H9 (cell line): ENCODE measurements at regions not wholly inside any gene's neighbourhood (a gene's known extent, or its start where the extent isn't known, plus 50 kb on each side); places are given as distances from the start of the nearest gene placed in this dataset.

Experiments
- DNase-seq: peaks from one replicate; pipeline ENCODE4 v3.0.0-alpha.2; 2017
- H2AFZ ChIP-seq: one replicate; pipeline ENCODE4 v1.6.1; 2013; ENCODE audit warnings: mild to moderate bottlenecking, low read length, control low read depth, moderate library complexity
- H2AK5ac ChIP-seq: 2 replicates; pipeline ENCODE4 v1.6.1; 2013; ENCODE audit warnings: low read length, control low read depth, mixed read lengths; ENCODE audit not compliant: insufficient read length
- H2BK120ac ChIP-seq: one replicate; pipeline ENCODE4 v1.6.1; 2013; ENCODE audit warnings: low read depth, mild to moderate bottlenecking, low read length, control low read depth, inconsistent platforms; ENCODE audit not compliant: poor library complexity, severe bottlenecking
- H2BK12ac ChIP-seq: 2 replicates; pipeline ENCODE4 v1.6.1; 2013; ENCODE audit warnings: low read length, control low read depth, mixed read lengths, low read depth; ENCODE audit not compliant: insufficient read length
- H2BK15ac ChIP-seq: 2 replicates; pipeline ENCODE4 v1.6.1; 2013; ENCODE audit warnings: low read depth, low read length, control low read depth
- H2BK20ac ChIP-seq: one replicate; pipeline ENCODE4 v1.6.1; 2013; ENCODE audit warnings: low read depth, mild to moderate bottlenecking, low read length, control low read depth, inconsistent platforms; ENCODE audit not compliant: poor library complexity, severe bottlenecking
- H2BK5ac ChIP-seq: 2 replicates; pipeline ENCODE4 v1.6.1; 2013; ENCODE audit warnings: low read length, control low read depth, mixed read lengths; ENCODE audit not compliant: insufficient read length
- H3K14ac ChIP-seq: 2 replicates; pipeline ENCODE4 v1.6.1; 2013; ENCODE audit warnings: low read length, control low read depth; ENCODE audit not compliant: insufficient read depth
- H3K18ac ChIP-seq: 2 replicates; pipeline ENCODE4 v1.6.1; 2013; ENCODE audit warnings: low read depth, mild to moderate bottlenecking, mixed read lengths, low read length, control low read depth; ENCODE audit not compliant: insufficient read length
- H3K23ac ChIP-seq: 2 replicates; pipeline ENCODE4 v1.6.1; 2013; ENCODE audit warnings: low read length, control low read depth, mixed read lengths, low read depth; ENCODE audit not compliant: insufficient read length
- H3K23me2 ChIP-seq: 2 replicates; pipeline ENCODE4 v1.6.1; 2013; ENCODE audit warnings: low read depth, mild to moderate bottlenecking, mixed read lengths, low read length, control low read depth; ENCODE audit not compliant: insufficient read length, poor library complexity, severe bottlenecking
- H3K27ac ChIP-seq: 2 replicates; pipeline ENCODE4 v1.5.1; 2013; ENCODE audit warnings: low read length, control low read depth, mixed read lengths, low read depth; ENCODE audit not compliant: insufficient read length
- H3K27me3 ChIP-seq: 2 replicates; pipeline ENCODE4 v1.6.1; 2013; ENCODE audit warnings: low read length, control low read depth, inconsistent platforms; ENCODE audit not compliant: insufficient read depth
- H3K4ac ChIP-seq: 2 replicates; pipeline ENCODE4 v1.6.1; 2013; ENCODE audit warnings: low read depth, mild to moderate bottlenecking, control low read depth, inconsistent platforms, low read length, moderate library complexity
- H3K4me1 ChIP-seq: 2 replicates; pipeline ENCODE4 v1.6.1; 2013; ENCODE audit warnings: low read length, control low read depth, inconsistent platforms; ENCODE audit not compliant: insufficient read depth
- H3K4me2 ChIP-seq: 2 replicates; pipeline ENCODE4 v1.6.1; 2013; ENCODE audit warnings: low read length, control low read depth, mixed read lengths; ENCODE audit not compliant: insufficient read length, insufficient read depth
- H3K56ac ChIP-seq: 2 replicates; pipeline ENCODE4 v1.6.1; 2013; ENCODE audit warnings: low read depth, mild to moderate bottlenecking, mixed read lengths, low read length, control low read depth; ENCODE audit not compliant: insufficient read length
- H3K79me1 ChIP-seq: 2 replicates; pipeline ENCODE4 v1.6.1; 2013; ENCODE audit warnings: low read depth, mild to moderate bottlenecking, moderate library complexity, low read length, control low read depth, inconsistent platforms; ENCODE audit not compliant: insufficient read depth, poor library complexity, severe bottlenecking
- H3K79me2 ChIP-seq: 2 replicates; pipeline ENCODE4 v1.6.1; 2013; ENCODE audit warnings: low read length, control low read depth, inconsistent platforms; ENCODE audit not compliant: insufficient read depth
- H3K9ac ChIP-seq: 2 replicates; pipeline ENCODE4 v1.6.1; 2013; ENCODE audit warnings: low read length, control low read depth, mixed read lengths; ENCODE audit not compliant: insufficient read length; ENCODE audit errors: extremely low read depth
- H3K9me3 ChIP-seq: one replicate; pipeline ENCODE4 v1.6.1; 2013; ENCODE audit warnings: low read depth, low read length, inconsistent platforms; ENCODE audit not compliant: control insufficient read depth
- H3T11ph ChIP-seq: one replicate; pipeline ENCODE4 v1.6.1; 2013; ENCODE audit warnings: mild to moderate bottlenecking, low read length, control low read depth, inconsistent platforms
- H4K20me1 ChIP-seq: one replicate; pipeline ENCODE4 v1.6.1; 2013; ENCODE audit not compliant: control insufficient read depth, insufficient read length, insufficient read depth
- H4K5ac ChIP-seq: 2 replicates; pipeline ENCODE4 v1.6.1; 2013; ENCODE audit warnings: low read depth, mild to moderate bottlenecking, mixed read lengths, low read length, control low read depth; ENCODE audit not compliant: insufficient read length
- H4K8ac ChIP-seq: replicated peaks from 2 replicates; pipeline ENCODE4 v1.6.1; 2013; ENCODE audit warnings: low read length, control low read depth, mixed read lengths, low read depth; ENCODE audit not compliant: insufficient read length
- H4K91ac ChIP-seq: 2 replicates; pipeline ENCODE4 v1.6.1; 2013; ENCODE audit warnings: low read depth, mild to moderate bottlenecking, moderate library complexity, mixed read lengths, low read length, control low read depth; ENCODE audit not compliant: insufficient read length
- H3K27ac Mint-ChIP-seq, 3 experiments: 2 replicates in 2 of 3; 3 replicates in 1 of 3; pipeline ENCODE4 v1.8.0; 2020 to 2021; ENCODE audit warnings: mixed read lengths in 3 of 3, mild to moderate bottlenecking in 1 of 3, moderate library complexity in 1 of 3
- H3K27me3 Mint-ChIP-seq: 2 replicates; pipeline ENCODE4 v1.8.0; 2021; ENCODE audit warnings: low read depth, mild to moderate bottlenecking, moderate library complexity, mixed read lengths
- H3K36me3 Mint-ChIP-seq, 3 experiments: 2 replicates in 2 of 3; 3 replicates in 1 of 3; pipeline ENCODE4 v1.8.0; 2020 to 2021; ENCODE audit warnings: low read depth in 3 of 3, mixed read lengths in 3 of 3; ENCODE audit not compliant: insufficient read depth in 1 of 3
- H3K4me1 Mint-ChIP-seq, 2 experiments: 2 replicates each; pipeline ENCODE4 v1.8.0; 2020; ENCODE audit warnings: mixed read lengths in 2 of 2
- H3K4me3 Mint-ChIP-seq, 2 experiments: 2 replicates in 1 of 2; 3 replicates in 1 of 2; pipeline ENCODE4 v1.8.0; 2020 to 2021; ENCODE audit warnings: mild to moderate bottlenecking in 2 of 2, mixed read lengths in 2 of 2, moderate library complexity in 1 of 2
- H3K9me3 Mint-ChIP-seq, 2 experiments: 2 replicates in 1 of 2; 3 replicates in 1 of 2; pipeline ENCODE4 v1.8.0; 2020; ENCODE audit warnings: mild to moderate bottlenecking in 2 of 2, mixed read lengths in 2 of 2, moderate library complexity in 1 of 2
- WGBS: extraction: QIAGEN DNeasy Blood & Tissue Kit; methylation state at CpG from one replicate; pipeline ENCODE4 v1.1.7; 2013; ENCODE audit warnings: missing lambda C conversion rate, low lambda C conversion rate, mixed read lengths; ENCODE audit not compliant: insufficient read length; ENCODE audit errors: extremely low coverage; 5-methylcytosine and 5-hydroxymethylcytosine counted together
- TF ChIP-seq, protein P1 (sequence below): fragments of 200-600 bp; sonication (generic); conservative IDR thresholded peaks from 3 replicates; pipeline ENCODE4 v1.8.0; 2021; ENCODE audit warnings: antibody characterized with exemption, mild to moderate bottlenecking

DNA sequence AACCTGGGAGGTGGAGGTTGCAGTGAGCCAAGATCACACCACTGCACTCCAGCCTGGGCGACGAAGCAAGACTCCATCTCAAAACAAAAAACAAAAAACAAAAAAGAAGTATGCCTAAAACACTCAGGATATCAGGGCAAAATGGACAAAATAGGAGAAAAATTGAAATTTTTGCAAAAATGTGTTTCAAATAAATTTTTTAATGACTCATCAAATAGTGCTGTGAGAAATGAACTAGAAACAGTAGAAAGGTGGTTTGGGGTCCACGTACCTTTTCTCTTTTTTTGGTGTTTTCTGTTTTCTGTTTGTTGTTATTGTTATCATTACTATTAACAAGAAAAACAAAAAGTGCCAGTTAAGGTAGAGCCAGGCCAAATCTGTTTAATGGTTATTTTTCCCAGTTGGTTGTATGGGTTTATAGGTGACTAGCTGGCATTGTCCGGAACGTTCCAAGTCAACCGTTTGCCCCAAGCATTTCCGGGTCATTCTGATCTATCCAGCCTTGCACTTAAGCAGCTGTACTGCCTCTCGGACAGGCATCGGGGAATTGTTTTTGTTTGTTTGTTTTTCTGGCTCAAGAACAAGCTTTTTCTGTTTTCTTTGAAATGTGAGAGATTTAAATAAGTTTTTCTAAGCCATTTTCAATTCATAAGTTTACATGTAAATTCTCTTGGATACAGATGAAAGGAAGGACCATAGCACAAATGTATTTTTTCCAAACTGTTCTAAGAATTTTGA is 157.0 kb upstream of the NEBL start:
- Histone ChIP-seq H2AK5ac (no peak overlapping the region), H3K9me3 (no peaks in the 10 kb centered on the region), H2AFZ (no peak overlapping the region), H2BK5ac (no peak overlapping the region), H3K4me1 (no peaks in the 10 kb centered on the region), H4K20me1 (no peaks in the 10 kb centered on the region), H4K8ac (no peak overlapping the region), H3T11ph (no peak overlapping the region), H3K27ac (no peak overlapping the region), H3K23ac (no peak overlapping the region), H3K18ac (no peak overlapping the region), H2BK120ac (no peak overlapping the region), H3K23me2 (no peaks in the 10 kb centered on the region), H3K14ac (no peak overlapping the region), H3K79me1 (no peaks in the 10 kb centered on the region), H3K56ac (no peak overlapping the region), H2BK15ac (no peak overlapping the region), H3K79me2 (no peaks in the 10 kb centered on the region), H3K4me2 (no peak overlapping the region), H3K4ac (no peak overlapping the region), H2BK12ac (no peak overlapping the region), H2BK20ac (no peak overlapping the region), H4K5ac (no peak overlapping the region), H3K9ac (no peak overlapping the region), H3K27me3 (no peaks in the 10 kb centered on the region), H4K91ac (no peak overlapping the region)
- Mint-ChIP-seq H3K36me3 (peaks cover 2 to 8% (median 6%) of the 10 kb centered on the region in 3 experiments; a peak in 6 of 7 replicates), H3K9me3 (peaks cover 6 to 10% of the 10 kb centered on the region in 2 experiments; a peak in 4 of 5 replicates), H3K27ac (no peak overlapping the region; a peak in 1 of 7 replicates), H3K27me3 (no peaks in the 10 kb centered on the region), H3K4me1 (peaks cover 9 to 11% of the 10 kb centered on the region in 2 experiments), H3K4me3 (no peak overlapping the region)
- TF ChIP-seq, protein P1, sequence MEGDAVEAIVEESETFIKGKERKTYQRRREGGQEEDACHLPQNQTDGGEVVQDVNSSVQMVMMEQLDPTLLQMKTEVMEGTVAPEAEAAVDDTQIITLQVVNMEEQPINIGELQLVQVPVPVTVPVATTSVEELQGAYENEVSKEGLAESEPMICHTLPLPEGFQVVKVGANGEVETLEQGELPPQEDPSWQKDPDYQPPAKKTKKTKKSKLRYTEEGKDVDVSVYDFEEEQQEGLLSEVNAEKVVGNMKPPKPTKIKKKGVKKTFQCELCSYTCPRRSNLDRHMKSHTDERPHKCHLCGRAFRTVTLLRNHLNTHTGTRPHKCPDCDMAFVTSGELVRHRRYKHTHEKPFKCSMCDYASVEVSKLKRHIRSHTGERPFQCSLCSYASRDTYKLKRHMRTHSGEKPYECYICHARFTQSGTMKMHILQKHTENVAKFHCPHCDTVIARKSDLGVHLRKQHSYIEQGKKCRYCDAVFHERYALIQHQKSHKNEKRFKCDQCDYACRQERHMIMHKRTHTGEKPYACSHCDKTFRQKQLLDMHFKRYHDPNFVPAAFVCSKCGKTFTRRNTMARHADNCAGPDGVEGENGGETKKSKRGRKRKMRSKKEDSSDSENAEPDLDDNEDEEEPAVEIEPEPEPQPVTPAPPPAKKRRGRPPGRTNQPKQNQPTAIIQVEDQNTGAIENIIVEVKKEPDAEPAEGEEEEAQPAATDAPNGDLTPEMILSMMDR: no peak
- no CpG with 5 or more reads among the region's 9 CpGs for WGBS
- no peak for DNase-seq
